WERI-Rb-1 (cell line): ENCODE measurements at regions not wholly inside any gene's neighbourhood (a gene's known extent, or its start where the extent isn't known, plus 50 kb on each side); places are given as distances from the start of the nearest gene placed in this dataset.

Source experiments
- DNase-seq: peaks from one replicate; pipeline ENCODE4 v3.0.0-alpha.2; 2020
- H3K27ac ChIP-seq: fragments of 250-450 bp; sonication (Bioruptor Pico); 2 replicates; pipeline ENCODE4 v1.5.1; 2020; ENCODE audit warnings: mild to moderate bottlenecking, moderate library complexity
- H3K27me3 ChIP-seq: fragments of 250-450 bp; sonication (Bioruptor Pico); 2 replicates; pipeline ENCODE4 v1.5.1; 2021; ENCODE audit warnings: mild to moderate bottlenecking, low read depth, moderate library complexity; ENCODE audit not compliant: insufficient read depth, severe bottlenecking
- H3K36me3 ChIP-seq: fragments of 250-450 bp; sonication (Bioruptor Pico); 2 replicates; pipeline ENCODE4 v1.5.1; 2020; ENCODE audit warnings: mild to moderate bottlenecking, moderate library complexity
- H3K4me3 ChIP-seq: 2 replicates; pipeline ENCODE4 v1.5.1; 2011; ENCODE audit warnings: low read depth, mild to moderate bottlenecking, control low read depth, low read length
- H3K9me3 ChIP-seq: fragments of 250-450 bp; sonication (Bioruptor Pico); 2 replicates; pipeline ENCODE4 v1.5.1; 2021; ENCODE audit warnings: mild to moderate bottlenecking, moderate library complexity; ENCODE audit not compliant: severe bottlenecking
- TF ChIP-seq, protein P1 (sequence below): IDR thresholded peaks from 2 replicates; pipeline ENCODE4 v1.5.1; 2011; ENCODE audit warnings: low read depth, mild to moderate bottlenecking, control low read depth, inconsistent platforms, low read length

DNA sequence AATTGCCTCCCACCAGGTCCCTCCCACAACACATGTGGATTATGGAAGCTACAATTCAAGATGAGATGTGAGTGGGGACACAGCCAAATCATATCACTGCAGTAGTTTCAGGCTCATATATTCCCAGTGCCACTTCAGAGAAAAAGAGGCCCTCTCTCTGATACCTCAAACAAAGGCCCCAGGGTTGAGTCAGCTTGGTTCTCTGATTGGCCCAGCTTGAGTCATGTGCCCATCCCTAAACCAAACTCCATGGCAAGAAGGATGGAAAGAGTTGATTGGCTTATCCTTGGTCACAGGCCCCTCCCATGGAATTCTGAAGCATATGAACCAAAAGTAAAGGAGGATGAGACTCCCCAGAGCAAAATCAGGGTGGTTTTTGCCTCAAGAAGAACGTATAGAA, 75.9 kb upstream of the IRX6 start:
- no peak overlapping the region for H3K27ac ChIP-seq
- no peak for DNase-seq

DNA sequence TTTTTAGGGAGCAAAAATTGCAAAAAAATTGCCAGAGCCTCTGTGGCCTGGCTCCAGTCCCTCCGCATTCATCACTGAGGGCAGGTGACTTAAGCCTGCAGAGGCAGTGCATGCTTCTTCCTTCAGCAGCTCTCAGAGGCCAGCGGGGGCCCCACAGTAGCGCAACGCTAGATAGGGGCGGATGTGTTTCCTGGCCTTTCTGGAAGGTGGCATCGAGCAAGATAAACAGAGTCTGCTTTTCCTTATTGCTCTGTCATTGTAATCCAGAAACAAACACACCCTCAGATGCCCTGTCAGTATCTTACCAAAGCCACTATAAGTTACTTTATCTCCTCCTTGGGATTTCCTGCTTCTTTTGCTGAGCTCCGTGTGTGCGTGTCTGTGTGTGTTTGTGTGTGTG, 75.5 kb upstream of the IRX6 start:
- no peaks in the 10 kb centered on the region for H3K27me3 ChIP-seq
- H3K4me3 ChIP-seq = no peak overlapping the region
- TF ChIP-seq, protein P1, sequence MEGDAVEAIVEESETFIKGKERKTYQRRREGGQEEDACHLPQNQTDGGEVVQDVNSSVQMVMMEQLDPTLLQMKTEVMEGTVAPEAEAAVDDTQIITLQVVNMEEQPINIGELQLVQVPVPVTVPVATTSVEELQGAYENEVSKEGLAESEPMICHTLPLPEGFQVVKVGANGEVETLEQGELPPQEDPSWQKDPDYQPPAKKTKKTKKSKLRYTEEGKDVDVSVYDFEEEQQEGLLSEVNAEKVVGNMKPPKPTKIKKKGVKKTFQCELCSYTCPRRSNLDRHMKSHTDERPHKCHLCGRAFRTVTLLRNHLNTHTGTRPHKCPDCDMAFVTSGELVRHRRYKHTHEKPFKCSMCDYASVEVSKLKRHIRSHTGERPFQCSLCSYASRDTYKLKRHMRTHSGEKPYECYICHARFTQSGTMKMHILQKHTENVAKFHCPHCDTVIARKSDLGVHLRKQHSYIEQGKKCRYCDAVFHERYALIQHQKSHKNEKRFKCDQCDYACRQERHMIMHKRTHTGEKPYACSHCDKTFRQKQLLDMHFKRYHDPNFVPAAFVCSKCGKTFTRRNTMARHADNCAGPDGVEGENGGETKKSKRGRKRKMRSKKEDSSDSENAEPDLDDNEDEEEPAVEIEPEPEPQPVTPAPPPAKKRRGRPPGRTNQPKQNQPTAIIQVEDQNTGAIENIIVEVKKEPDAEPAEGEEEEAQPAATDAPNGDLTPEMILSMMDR = no peak
- H3K27ac ChIP-seq = no peak overlapping the region
- DNase-seq = no peak
- H3K9me3 ChIP-seq = no peaks in the 10 kb centered on the region
- H3K36me3 ChIP-seq = no peaks in the 10 kb centered on the region

More for the DNA sequence above, 75.9 kb upstream of the IRX6 start:
- H3K27me3 ChIP-seq = no peaks in the 10 kb centered on the region
- TF ChIP-seq, protein P1 = no peak
- no peak overlapping the region for H3K4me3 ChIP-seq
- no peaks in the 10 kb centered on the region for H3K36me3 ChIP-seq
- H3K9me3 ChIP-seq = no peaks in the 10 kb centered on the region

DNA sequence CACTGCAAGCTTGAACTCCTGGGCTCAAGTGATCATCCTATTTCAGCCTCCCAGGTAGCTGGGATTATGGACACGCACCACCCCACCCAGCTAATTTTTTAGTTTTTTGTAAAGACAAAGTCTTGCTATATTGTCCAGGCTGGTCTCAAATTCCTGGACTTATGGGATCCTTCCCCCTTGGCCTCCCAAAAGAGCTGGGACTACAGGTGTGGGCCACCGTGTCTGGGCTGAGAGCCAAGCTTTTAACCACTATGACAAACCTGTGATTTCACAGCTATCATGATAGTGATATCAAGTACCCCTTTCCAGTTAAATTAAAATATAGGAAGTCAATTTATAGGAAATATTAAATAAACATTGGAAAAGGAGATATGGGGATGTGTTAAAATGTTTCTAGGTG, 74.6 kb upstream of the IRX6 start:
- H3K4me3 ChIP-seq = no peak overlapping the region
- no peak overlapping the region for H3K27ac ChIP-seq
- no peak for DNase-seq
- no peaks in the 10 kb centered on the region for H3K27me3 ChIP-seq
- TF ChIP-seq, protein P1 = no peak
- no peaks in the 10 kb centered on the region for H3K36me3 ChIP-seq
- H3K9me3 ChIP-seq = no peaks in the 10 kb centered on the region

DNA sequence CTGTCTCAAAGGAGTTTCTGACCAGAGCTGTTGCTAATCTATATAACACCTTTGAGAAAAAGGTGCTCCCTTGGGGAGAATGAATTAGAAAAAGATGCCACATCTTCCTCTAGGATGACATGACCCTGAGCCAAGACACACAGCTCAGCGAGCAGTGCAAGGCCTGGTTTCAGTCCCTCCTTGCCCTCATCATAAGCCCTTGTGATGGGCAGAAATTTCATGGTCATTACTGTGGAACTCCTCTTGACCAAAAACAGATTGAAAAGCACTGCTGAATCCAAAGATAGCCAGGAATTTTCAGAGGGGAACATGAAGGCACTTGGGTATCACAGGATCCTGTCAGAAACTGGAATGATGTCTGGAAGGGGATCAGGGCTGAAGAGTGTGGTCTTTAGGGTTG, 74.1 kb upstream of the IRX6 start:
- H3K27me3 ChIP-seq = no peaks in the 10 kb centered on the region
- no peak for DNase-seq
- TF ChIP-seq, protein P1 = no peak
- H3K9me3 ChIP-seq = no peaks in the 10 kb centered on the region
- H3K27ac ChIP-seq = no peak overlapping the region
- H3K36me3 ChIP-seq = no peaks in the 10 kb centered on the region
- no peak overlapping the region for H3K4me3 ChIP-seq

DNA sequence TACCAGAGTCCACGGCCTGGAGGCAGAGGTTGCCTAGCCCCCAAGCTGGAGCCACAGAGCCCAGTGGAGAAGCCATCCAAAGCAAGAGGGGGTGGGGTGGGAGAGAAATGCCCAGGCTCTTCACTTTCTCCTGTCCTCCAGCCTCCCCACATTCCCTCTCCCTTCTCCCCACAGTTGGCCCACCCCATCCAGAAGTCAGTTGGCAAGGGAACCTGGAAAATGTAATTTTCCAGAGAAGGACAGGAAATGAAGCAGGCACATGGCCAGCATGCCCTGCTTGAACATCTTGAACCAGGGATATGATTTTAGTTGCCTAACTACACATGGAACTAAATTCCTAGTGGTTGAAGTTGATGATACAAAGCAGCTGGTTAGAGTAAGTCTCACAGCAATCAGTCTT, 73.3 kb upstream of the IRX6 start:
- no peak for DNase-seq
- Histone ChIP-seq H3K36me3 (no peaks in the 10 kb centered on the region), H3K27ac (no peak overlapping the region), H3K27me3 (no peaks in the 10 kb centered on the region), H3K4me3 (no peak overlapping the region), H3K9me3 (no peaks in the 10 kb centered on the region)
- TF ChIP-seq, protein P1 = no peak

DNA sequence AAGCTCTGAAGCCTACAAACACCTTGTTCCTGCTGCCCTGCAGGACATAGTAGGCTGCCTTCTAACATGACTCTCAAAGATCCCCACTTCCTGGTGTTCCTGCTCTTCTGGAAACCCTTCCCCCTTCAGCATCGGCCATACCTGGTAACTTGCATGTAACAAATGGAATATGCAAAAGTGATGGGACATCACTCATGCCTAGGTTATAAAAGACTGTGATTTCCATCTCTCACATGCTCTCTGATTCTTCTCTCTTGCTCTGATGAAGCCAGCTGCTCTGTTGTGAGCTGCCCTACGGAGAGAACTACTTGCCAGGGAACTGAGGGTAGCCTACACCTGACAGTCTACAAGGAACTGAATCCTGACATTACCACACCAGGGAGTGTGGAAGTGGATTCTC, 72.9 kb upstream of the IRX6 start:
- no peaks in the 10 kb centered on the region for H3K9me3 ChIP-seq
- no peaks in the 10 kb centered on the region for H3K36me3 ChIP-seq
- no peak overlapping the region for H3K27ac ChIP-seq
- DNase-seq = no peak
- TF ChIP-seq, protein P1 = no peak
- no peaks in the 10 kb centered on the region for H3K27me3 ChIP-seq
- no peak overlapping the region for H3K4me3 ChIP-seq
